H9 (cell line): ENCODE measurements at regions not wholly inside any gene's neighbourhood (a gene's known extent, or its start where the extent isn't known, plus 50 kb on each side); places are given as distances from the start of the nearest gene placed in this dataset.

Experiments
- DNase-seq: peaks from one replicate; pipeline ENCODE4 v3.0.0-alpha.2; 2017
- H2AFZ ChIP-seq: one replicate; pipeline ENCODE4 v1.6.1; 2013; ENCODE audit warnings: mild to moderate bottlenecking, low read length, control low read depth, moderate library complexity
- H2AK5ac ChIP-seq: 2 replicates; pipeline ENCODE4 v1.6.1; 2013; ENCODE audit warnings: low read length, control low read depth, mixed read lengths; ENCODE audit not compliant: insufficient read length
- H2BK120ac ChIP-seq: one replicate; pipeline ENCODE4 v1.6.1; 2013; ENCODE audit warnings: low read depth, mild to moderate bottlenecking, low read length, control low read depth, inconsistent platforms; ENCODE audit not compliant: poor library complexity, severe bottlenecking
- H2BK12ac ChIP-seq: 2 replicates; pipeline ENCODE4 v1.6.1; 2013; ENCODE audit warnings: low read length, control low read depth, mixed read lengths, low read depth; ENCODE audit not compliant: insufficient read length
- H2BK15ac ChIP-seq: 2 replicates; pipeline ENCODE4 v1.6.1; 2013; ENCODE audit warnings: low read depth, low read length, control low read depth
- H2BK20ac ChIP-seq: one replicate; pipeline ENCODE4 v1.6.1; 2013; ENCODE audit warnings: low read depth, mild to moderate bottlenecking, low read length, control low read depth, inconsistent platforms; ENCODE audit not compliant: poor library complexity, severe bottlenecking
- H2BK5ac ChIP-seq: 2 replicates; pipeline ENCODE4 v1.6.1; 2013; ENCODE audit warnings: low read length, control low read depth, mixed read lengths; ENCODE audit not compliant: insufficient read length
- H3K14ac ChIP-seq: 2 replicates; pipeline ENCODE4 v1.6.1; 2013; ENCODE audit warnings: low read length, control low read depth; ENCODE audit not compliant: insufficient read depth
- H3K18ac ChIP-seq: 2 replicates; pipeline ENCODE4 v1.6.1; 2013; ENCODE audit warnings: low read depth, mild to moderate bottlenecking, mixed read lengths, low read length, control low read depth; ENCODE audit not compliant: insufficient read length
- H3K23ac ChIP-seq: 2 replicates; pipeline ENCODE4 v1.6.1; 2013; ENCODE audit warnings: low read length, control low read depth, mixed read lengths, low read depth; ENCODE audit not compliant: insufficient read length
- H3K23me2 ChIP-seq: 2 replicates; pipeline ENCODE4 v1.6.1; 2013; ENCODE audit warnings: low read depth, mild to moderate bottlenecking, mixed read lengths, low read length, control low read depth; ENCODE audit not compliant: insufficient read length, poor library complexity, severe bottlenecking
- H3K27ac ChIP-seq: 2 replicates; pipeline ENCODE4 v1.5.1; 2013; ENCODE audit warnings: low read length, control low read depth, mixed read lengths, low read depth; ENCODE audit not compliant: insufficient read length
- H3K27me3 ChIP-seq: 2 replicates; pipeline ENCODE4 v1.6.1; 2013; ENCODE audit warnings: low read length, control low read depth, inconsistent platforms; ENCODE audit not compliant: insufficient read depth
- H3K4ac ChIP-seq: 2 replicates; pipeline ENCODE4 v1.6.1; 2013; ENCODE audit warnings: low read depth, mild to moderate bottlenecking, control low read depth, inconsistent platforms, low read length, moderate library complexity
- H3K4me1 ChIP-seq: 2 replicates; pipeline ENCODE4 v1.6.1; 2013; ENCODE audit warnings: low read length, control low read depth, inconsistent platforms; ENCODE audit not compliant: insufficient read depth
- H3K4me2 ChIP-seq: 2 replicates; pipeline ENCODE4 v1.6.1; 2013; ENCODE audit warnings: low read length, control low read depth, mixed read lengths; ENCODE audit not compliant: insufficient read length, insufficient read depth
- H3K56ac ChIP-seq: 2 replicates; pipeline ENCODE4 v1.6.1; 2013; ENCODE audit warnings: low read depth, mild to moderate bottlenecking, mixed read lengths, low read length, control low read depth; ENCODE audit not compliant: insufficient read length
- H3K79me1 ChIP-seq: 2 replicates; pipeline ENCODE4 v1.6.1; 2013; ENCODE audit warnings: low read depth, mild to moderate bottlenecking, moderate library complexity, low read length, control low read depth, inconsistent platforms; ENCODE audit not compliant: insufficient read depth, poor library complexity, severe bottlenecking
- H3K79me2 ChIP-seq: 2 replicates; pipeline ENCODE4 v1.6.1; 2013; ENCODE audit warnings: low read length, control low read depth, inconsistent platforms; ENCODE audit not compliant: insufficient read depth
- H3K9ac ChIP-seq: 2 replicates; pipeline ENCODE4 v1.6.1; 2013; ENCODE audit warnings: low read length, control low read depth, mixed read lengths; ENCODE audit not compliant: insufficient read length; ENCODE audit errors: extremely low read depth
- H3K9me3 ChIP-seq: one replicate; pipeline ENCODE4 v1.6.1; 2013; ENCODE audit warnings: low read depth, low read length, inconsistent platforms; ENCODE audit not compliant: control insufficient read depth
- H3T11ph ChIP-seq: one replicate; pipeline ENCODE4 v1.6.1; 2013; ENCODE audit warnings: mild to moderate bottlenecking, low read length, control low read depth, inconsistent platforms
- H4K20me1 ChIP-seq: one replicate; pipeline ENCODE4 v1.6.1; 2013; ENCODE audit not compliant: control insufficient read depth, insufficient read length, insufficient read depth
- H4K5ac ChIP-seq: 2 replicates; pipeline ENCODE4 v1.6.1; 2013; ENCODE audit warnings: low read depth, mild to moderate bottlenecking, mixed read lengths, low read length, control low read depth; ENCODE audit not compliant: insufficient read length
- H4K8ac ChIP-seq: replicated peaks from 2 replicates; pipeline ENCODE4 v1.6.1; 2013; ENCODE audit warnings: low read length, control low read depth, mixed read lengths, low read depth; ENCODE audit not compliant: insufficient read length
- H4K91ac ChIP-seq: 2 replicates; pipeline ENCODE4 v1.6.1; 2013; ENCODE audit warnings: low read depth, mild to moderate bottlenecking, moderate library complexity, mixed read lengths, low read length, control low read depth; ENCODE audit not compliant: insufficient read length
- H3K27ac Mint-ChIP-seq, 3 experiments: 2 replicates in 2 of 3; 3 replicates in 1 of 3; pipeline ENCODE4 v1.8.0; 2020 to 2021; ENCODE audit warnings: mixed read lengths in 3 of 3, mild to moderate bottlenecking in 1 of 3, moderate library complexity in 1 of 3
- H3K27me3 Mint-ChIP-seq: 2 replicates; pipeline ENCODE4 v1.8.0; 2021; ENCODE audit warnings: low read depth, mild to moderate bottlenecking, moderate library complexity, mixed read lengths
- H3K36me3 Mint-ChIP-seq, 3 experiments: 2 replicates in 2 of 3; 3 replicates in 1 of 3; pipeline ENCODE4 v1.8.0; 2020 to 2021; ENCODE audit warnings: low read depth in 3 of 3, mixed read lengths in 3 of 3; ENCODE audit not compliant: insufficient read depth in 1 of 3
- H3K4me1 Mint-ChIP-seq, 2 experiments: 2 replicates each; pipeline ENCODE4 v1.8.0; 2020; ENCODE audit warnings: mixed read lengths in 2 of 2
- H3K4me3 Mint-ChIP-seq, 2 experiments: 2 replicates in 1 of 2; 3 replicates in 1 of 2; pipeline ENCODE4 v1.8.0; 2020 to 2021; ENCODE audit warnings: mild to moderate bottlenecking in 2 of 2, mixed read lengths in 2 of 2, moderate library complexity in 1 of 2
- H3K9me3 Mint-ChIP-seq, 2 experiments: 2 replicates in 1 of 2; 3 replicates in 1 of 2; pipeline ENCODE4 v1.8.0; 2020; ENCODE audit warnings: mild to moderate bottlenecking in 2 of 2, mixed read lengths in 2 of 2, moderate library complexity in 1 of 2
- CTCF ChIP-seq: fragments of 200-600 bp; sonication (generic); conservative IDR thresholded peaks from 3 replicates; pipeline ENCODE4 v1.8.0; 2021; ENCODE audit warnings: antibody characterized with exemption, mild to moderate bottlenecking

GRCh38 chr14:87122166-87122565 lies 870.8 kb downstream of the GALC start:
- Histone ChIP-seq H2AK5ac (no peak overlapping the region), H3T11ph (no peak overlapping the region), H2BK15ac (no peak overlapping the region), H2AFZ (no peak overlapping the region), H4K5ac (no peak overlapping the region), H4K91ac (no peak overlapping the region), H2BK12ac (no peak overlapping the region), H3K79me2 (no peaks in the 10 kb centered on the region), H3K4me1 (no peaks in the 10 kb centered on the region), H3K23ac (no peak overlapping the region), H2BK120ac (no peak overlapping the region), H3K14ac (no peak overlapping the region), H3K4me2 (no peak overlapping the region), H2BK5ac (no peak overlapping the region), H2BK20ac (no peak overlapping the region), H3K27me3 (no peaks in the 10 kb centered on the region), H3K4ac (no peak overlapping the region), H3K56ac (no peak overlapping the region), H3K79me1 (no peaks in the 10 kb centered on the region), H3K18ac (no peak overlapping the region), H3K27ac (no peak overlapping the region), H3K23me2 (no peaks in the 10 kb centered on the region), H4K8ac (no peak overlapping the region), H4K20me1 (no peaks in the 10 kb centered on the region), H3K9me3 (no peaks in the 10 kb centered on the region), H3K9ac (no peak overlapping the region)
- Mint-ChIP-seq H3K27me3 (no peaks in the 10 kb centered on the region; the same call in 1 of the 2 replicates), H3K27ac (no peak overlapping the region), H3K9me3 (no peaks in the 10 kb centered on the region), H3K4me3 (no peak overlapping the region), H3K36me3 (no peaks in the 10 kb centered on the region), H3K4me1 (peaks cover 0 to 4% of the 10 kb centered on the region in 2 experiments; a peak in 2 of 4 replicates)
- no peak for TF ChIP-seq CTCF
- no peak for DNase-seq
